Stimulated activated CD8-positive, alpha-beta memory T cell treated with anti-CD3 and anti-CD28 coated beads, Interleukin-2, amount 100 ng/mL, for 48 hours (primary cell): ENCODE measurements at regions not wholly inside any gene's neighbourhood (a gene's known extent, or its start where the extent isn't known, plus 50 kb on each side); places are given as distances from the start of the nearest gene placed in this dataset.
"Not testable (repeated sequence)": the region's sequence is repeated elsewhere in the genome, so short reads cannot be mapped to it uniquely, and the experiment has no call there.

Source experiments
- DNase-seq, 2 donors: peaks; one replicate each; pipeline ENCODE4 v3.0.0-alpha.2; 2020; ENCODE audit warnings: low read depth in 2 of 2

DNA sequence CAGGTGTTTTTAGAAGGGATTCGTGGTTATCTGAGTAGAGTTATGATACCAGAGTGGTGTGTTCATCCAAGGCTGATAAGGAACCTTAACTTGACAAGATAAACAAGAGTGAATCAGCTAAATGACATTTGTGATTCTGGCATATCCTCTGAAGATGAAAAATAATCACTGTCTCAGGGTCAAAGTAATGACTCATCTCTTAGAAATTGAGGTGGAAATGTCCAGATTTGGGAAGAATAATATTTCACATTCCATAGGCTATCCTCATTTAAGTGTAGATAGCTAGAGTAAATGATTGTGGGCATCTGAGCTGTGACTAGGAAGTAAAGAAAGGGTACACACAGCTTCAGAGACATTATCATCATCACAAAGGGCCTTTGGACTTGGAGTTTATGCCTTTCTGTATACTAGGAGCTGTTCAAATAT lies 255.7 kb downstream of the GJA1 start:
- DNase-seq = no peak

GRCh38 chr6:121694389-121694788 lies 258.9 kb downstream of the GJA1 start:
- no peak for DNase-seq

GRCh38 chr6:121694801-121695251 lies 259.4 kb downstream of the GJA1 start:
- no peak for DNase-seq

DNA sequence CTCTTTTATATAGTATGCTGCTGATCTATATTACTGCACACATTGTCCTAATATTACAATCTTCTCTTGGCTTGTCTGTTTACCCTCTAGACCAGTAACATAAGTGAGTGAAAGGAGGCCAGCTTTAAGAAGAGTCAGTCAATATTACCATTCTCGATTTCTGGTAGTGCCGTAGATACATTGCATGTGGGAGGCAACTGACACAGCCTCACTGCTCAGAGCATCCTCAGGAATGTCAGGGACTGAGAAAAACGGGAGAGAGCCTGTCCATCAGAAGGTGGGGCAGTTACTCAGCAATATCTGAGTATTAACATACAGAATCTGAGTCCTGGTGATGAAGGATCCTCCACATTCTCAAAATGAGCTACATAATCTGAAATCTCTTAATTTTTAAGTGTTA lies 259.9 kb downstream of the GJA1 start:
- no peak for DNase-seq

- no peak for DNase-seq
These were observed 262.5 kb downstream of the GJA1 start for GRCh38 chr6:121697921-121698320.

- no peak for DNase-seq
These were observed 263.2 kb downstream of the GJA1 start for GRCh38 chr6:121698617-121699016.

- not testable (repeated sequence) for DNase-seq
These were observed 267.7 kb downstream of the GJA1 start for GRCh38 chr6:121703129-121703528.

GRCh38 chr6:121711472-121711871 lies 276.0 kb downstream of the GJA1 start:
- DNase-seq = no peak

DNA sequence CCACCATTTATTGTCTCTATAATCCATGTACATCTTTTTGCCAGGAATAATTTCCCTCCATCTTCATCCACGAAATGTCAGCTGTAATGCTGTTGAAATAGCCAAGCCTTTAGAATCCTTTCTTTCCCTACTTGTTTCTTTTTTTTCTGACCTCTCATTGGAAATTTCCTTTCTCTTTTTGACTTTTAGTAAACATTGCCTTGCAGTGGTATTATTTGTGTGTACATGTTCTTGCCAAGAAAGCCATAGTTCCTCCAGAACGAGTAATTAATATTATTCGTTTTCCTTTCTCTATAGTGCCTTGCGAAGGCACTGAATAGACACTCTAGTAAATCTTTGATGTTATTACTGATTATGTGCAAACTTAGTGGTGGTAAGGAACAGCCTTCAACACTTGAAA lies 282.2 kb downstream of the GJA1 start:
- no peak for DNase-seq

DNA sequence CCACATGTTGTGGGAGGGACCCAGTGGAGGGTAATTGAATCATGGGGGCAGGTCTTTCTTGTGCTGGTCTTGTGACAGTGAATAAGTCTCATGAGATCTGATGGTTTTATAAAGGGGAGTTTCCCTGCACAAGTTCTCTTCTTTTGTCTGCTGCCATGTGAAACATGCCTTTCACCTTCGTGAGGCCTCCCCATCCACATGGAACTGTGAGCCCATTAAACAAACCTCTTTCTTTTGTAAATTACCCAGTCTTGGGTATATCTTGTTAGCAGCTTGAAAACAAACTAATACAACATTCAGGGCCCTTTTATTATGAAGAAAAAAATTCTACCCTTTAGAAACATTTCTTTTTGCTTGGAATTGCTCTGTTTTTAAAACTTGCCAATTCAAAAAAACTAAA lies 285.4 kb downstream of the GJA1 start:
- not testable (repeated sequence) for DNase-seq

- no peak for DNase-seq
These were observed 288.2 kb downstream of the GJA1 start for GRCh38 chr6:121723623-121724022.

DNA sequence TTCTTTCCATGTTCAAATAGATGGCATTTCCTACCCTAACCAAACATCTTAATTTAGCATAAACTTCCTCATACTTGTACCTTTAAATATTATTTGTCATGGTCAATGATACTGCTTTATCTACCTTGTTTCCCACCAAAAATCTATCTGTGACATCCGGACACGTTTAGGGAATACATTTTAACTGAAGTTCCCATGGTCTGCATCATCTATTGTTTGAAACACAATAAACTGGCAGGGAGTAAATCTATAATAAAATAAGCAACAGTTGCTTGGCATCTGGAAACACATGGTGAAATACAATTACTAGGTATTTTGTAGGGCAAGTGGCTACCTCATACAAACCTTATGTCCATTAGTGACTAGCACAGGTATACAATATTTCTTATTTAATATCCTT lies 289.1 kb downstream of the GJA1 start:
- DNase-seq = no peak

- no peak for DNase-seq
These were observed 291.1 kb downstream of the GJA1 start for GRCh38 chr6:121726596-121726995.

GRCh38 chr6:121730616-121731015 lies 295.2 kb downstream of the GJA1 start:
- DNase-seq = no peak

DNA sequence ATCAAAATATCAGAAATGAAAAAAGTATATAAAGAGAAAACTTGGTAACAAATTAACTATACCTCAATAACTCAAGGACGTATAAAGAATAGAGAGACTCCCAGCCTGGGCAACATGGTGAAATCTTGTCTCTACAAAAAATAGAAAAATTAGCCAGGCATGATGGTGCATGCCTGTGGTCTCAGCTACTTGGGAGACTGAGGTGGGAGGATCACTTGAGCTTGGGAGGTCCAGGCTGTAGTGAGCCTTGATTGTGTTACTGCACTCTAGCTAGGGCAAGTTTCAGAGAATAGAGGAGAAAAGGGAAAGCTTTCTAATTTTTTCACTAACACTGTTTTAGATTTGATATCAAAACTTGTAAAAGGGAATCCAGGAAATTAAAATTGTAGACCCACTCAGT lies 295.9 kb downstream of the GJA1 start:
- no peak for DNase-seq

DNA sequence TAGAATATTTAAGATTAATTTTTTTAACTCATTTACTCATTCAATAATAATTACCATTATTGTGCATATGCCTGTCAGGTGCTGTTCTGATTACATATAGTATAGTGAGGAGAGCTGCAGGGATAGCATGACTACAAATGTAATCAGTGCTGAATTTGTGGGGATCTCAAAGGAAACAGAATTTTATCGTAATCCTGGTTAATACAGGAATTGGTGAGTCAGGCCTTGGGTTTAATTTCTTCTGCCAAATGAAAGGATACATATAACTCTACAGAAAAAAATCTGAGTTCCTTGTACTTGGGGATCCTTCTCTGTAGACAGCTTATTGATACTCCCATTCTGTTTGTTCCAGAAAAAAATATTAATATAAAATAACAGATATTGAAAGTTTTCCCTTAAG lies 297.2 kb downstream of the GJA1 start:
- no peak for DNase-seq

DNA sequence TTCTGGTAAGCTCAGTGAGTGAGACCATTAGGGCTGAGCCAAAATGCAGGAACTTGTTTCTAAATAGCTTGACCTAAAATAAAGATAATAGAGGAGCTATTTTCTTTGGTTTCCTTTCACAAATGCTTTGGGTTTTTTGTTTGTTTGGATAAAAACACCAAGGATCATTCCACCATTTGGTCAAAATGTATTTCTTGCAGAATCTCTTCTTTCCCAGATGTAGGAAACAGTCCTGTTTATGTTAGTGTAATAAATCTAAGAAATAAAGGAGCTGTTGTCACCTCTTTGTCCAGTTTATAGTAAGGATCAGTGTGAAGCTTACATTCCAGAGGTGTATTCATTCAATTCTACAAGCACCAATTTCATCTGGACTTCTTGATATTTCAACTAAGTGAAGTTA lies 297.8 kb downstream of the GJA1 start:
- no peak for DNase-seq

GRCh38 chr6:121740188-121740587 lies 304.7 kb downstream of the GJA1 start:
- DNase-seq = not testable (repeated sequence)

DNA sequence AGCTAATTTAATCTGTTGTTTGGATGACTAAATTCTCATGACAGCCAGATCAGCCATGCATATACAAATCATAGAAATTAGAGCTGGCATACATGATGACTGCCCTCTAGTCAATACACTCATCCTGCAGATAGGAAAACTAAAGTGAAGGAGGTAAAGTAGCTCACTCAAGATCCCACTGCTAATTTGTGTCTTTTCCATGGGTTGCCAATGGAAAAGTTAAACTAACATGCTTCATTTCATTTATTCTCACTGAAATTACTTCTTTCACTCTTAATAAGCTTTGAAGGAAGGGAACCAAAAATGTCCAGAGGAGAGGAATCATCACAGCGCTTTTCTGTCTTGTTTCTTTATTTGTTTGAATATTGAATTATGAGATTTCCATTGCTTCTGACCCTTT lies 308.2 kb downstream of the GJA1 start:
- no peak for DNase-seq

DNA sequence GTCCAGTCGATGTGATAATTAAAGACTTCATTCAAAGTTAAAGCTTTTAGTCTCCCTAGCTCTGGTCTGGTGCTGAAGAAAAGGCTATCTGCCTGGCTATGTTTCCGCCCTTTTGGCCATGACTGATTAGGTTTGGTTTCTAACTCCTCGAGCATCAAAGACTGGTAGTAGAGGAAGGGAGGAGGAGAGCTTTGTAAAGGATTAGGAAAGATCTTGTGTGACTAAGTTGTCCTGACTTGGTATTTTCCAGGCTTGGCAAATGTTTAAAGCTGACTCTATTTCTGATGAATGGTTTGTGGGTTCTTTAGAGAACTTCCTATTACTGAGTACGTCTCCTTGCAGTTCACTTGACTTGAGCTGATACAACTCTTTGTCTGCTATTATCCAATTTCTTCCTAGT lies 312.9 kb downstream of the GJA1 start:
- DNase-seq = no peak

DNA sequence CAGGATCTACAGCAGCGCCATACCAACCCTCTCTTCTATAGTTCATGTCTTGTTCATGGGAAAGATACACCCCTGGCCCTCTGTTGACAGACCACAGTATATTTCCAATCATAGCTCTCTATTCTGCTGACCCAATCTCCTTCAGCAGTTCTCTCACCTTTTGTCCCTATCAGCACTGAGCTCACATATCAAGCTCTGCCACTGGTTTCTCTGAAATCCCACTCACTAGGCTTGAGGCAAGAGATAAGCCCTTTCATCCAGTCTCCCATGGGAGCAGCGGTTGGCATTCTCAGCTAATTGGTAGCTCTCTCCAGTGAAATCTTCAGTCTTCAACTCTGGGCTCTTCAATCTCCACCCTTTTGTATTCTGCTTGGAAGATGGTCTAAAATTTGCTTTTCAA lies 313.4 kb downstream of the GJA1 start:
- DNase-seq = no peak

DNA sequence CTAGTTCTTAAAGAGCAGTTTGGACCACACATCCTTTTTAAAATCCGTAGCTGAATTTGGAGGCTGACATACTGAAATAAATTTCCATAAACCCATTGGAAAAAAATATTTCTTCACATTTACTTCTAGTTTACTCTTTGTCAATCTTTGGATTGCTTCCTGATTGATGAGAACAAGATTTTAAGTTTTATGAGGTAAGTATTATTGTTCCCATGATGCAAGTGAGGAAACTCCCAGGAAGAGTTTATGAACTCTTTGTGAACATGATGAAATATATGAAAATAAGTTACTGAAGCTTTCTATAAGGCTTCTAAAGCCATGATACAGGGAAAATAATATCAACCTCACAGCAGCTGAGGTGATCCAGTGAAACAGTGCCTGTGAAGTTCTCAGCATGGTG lies 320.0 kb downstream of the GJA1 start:
- DNase-seq = no peak

GRCh38 chr6:121756666-121757065 lies 321.2 kb downstream of the GJA1 start:
- no peak for DNase-seq

GRCh38 chr6:121759370-121759769 lies 323.9 kb downstream of the GJA1 start:
- no peak for DNase-seq

- DNase-seq = no peak
These were observed 324.7 kb downstream of the GJA1 start for GRCh38 chr6:121760191-121760590.
